ENCODE measurements at regions not wholly inside any gene's neighbourhood (a gene's known extent, or its start where the extent isn't known, plus 50 kb on each side); places are given as distances from the start of the nearest gene placed in this dataset.

DNA sequence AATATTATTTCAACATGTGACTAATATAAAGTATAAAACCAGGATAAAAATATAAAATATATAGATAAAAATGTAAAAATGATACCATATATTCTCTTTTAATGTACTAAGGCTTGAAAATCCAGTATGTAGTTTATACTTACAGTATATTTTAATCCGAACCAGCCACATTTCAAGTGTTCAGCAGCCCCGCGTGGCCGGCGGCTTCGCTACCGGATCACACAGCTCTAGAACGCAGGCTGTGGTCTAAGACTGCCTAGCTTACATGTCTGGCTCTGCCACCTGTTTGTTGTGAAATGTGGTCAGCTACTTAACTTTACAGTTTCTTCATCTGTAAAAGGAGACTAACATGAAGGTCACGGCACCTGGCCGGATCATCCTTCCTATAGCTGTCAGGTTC is 189.7 kb upstream of the TBX3 start:
- TF ChIP-seq, protein P1, sequence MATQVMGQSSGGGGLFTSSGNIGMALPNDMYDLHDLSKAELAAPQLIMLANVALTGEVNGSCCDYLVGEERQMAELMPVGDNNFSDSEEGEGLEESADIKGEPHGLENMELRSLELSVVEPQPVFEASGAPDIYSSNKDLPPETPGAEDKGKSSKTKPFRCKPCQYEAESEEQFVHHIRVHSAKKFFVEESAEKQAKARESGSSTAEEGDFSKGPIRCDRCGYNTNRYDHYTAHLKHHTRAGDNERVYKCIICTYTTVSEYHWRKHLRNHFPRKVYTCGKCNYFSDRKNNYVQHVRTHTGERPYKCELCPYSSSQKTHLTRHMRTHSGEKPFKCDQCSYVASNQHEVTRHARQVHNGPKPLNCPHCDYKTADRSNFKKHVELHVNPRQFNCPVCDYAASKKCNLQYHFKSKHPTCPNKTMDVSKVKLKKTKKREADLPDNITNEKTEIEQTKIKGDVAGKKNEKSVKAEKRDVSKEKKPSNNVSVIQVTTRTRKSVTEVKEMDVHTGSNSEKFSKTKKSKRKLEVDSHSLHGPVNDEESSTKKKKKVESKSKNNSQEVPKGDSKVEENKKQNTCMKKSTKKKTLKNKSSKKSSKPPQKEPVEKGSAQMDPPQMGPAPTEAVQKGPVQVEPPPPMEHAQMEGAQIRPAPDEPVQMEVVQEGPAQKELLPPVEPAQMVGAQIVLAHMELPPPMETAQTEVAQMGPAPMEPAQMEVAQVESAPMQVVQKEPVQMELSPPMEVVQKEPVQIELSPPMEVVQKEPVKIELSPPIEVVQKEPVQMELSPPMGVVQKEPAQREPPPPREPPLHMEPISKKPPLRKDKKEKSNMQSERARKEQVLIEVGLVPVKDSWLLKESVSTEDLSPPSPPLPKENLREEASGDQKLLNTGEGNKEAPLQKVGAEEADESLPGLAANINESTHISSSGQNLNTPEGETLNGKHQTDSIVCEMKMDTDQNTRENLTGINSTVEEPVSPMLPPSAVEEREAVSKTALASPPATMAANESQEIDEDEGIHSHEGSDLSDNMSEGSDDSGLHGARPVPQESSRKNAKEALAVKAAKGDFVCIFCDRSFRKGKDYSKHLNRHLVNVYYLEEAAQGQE (IDR thresholded peaks at IDR 0.05; ENCODE audit: low read depth), result no peak
- TF ChIP-seq EP300 (IDR thresholded peaks at IDR 0.05; ENCODE audit: borderline replicate concordance) (no peak), YY1 (IDR thresholded peaks at IDR 0.05; ENCODE audit: low read depth) (no peak), CREB1 (IDR thresholded peaks at IDR 0.05; ENCODE audit: low read depth) (no peak), FOXM1 (IDR thresholded peaks at IDR 0.05; ENCODE audit: borderline replicate concordance, low read depth) (no peak), TAF1 (IDR thresholded peaks at IDR 0.05; ENCODE audit: low read depth) (no peak), TEAD4 (IDR thresholded peaks at IDR 0.05) (no peak), CEBPB (IDR thresholded peaks at IDR 0.05) (no peak), TCF12 (IDR thresholded peaks at IDR 0.05; ENCODE audit: low read depth) (no peak), EGR1 (IDR thresholded peaks at IDR 0.05) (no peak), ZBTB7A (IDR thresholded peaks at IDR 0.05; ENCODE audit: low read depth) (no peak), NFIC (IDR thresholded peaks at IDR 0.05) (no peak)
- TF ChIP-seq, protein P2, sequence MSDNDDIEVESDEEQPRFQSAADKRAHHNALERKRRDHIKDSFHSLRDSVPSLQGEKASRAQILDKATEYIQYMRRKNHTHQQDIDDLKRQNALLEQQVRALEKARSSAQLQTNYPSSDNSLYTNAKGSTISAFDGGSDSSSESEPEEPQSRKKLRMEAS (IDR thresholded peaks at IDR 0.05), result no peak
- TF ChIP-seq, protein P3, sequence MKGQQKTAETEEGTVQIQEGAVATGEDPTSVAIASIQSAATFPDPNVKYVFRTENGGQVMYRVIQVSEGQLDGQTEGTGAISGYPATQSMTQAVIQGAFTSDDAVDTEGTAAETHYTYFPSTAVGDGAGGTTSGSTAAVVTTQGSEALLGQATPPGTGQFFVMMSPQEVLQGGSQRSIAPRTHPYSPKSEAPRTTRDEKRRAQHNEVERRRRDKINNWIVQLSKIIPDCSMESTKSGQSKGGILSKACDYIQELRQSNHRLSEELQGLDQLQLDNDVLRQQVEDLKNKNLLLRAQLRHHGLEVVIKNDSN (IDR thresholded peaks at IDR 0.05), result no peak
